Neural progenitor cell (in vitro differentiated cells): ENCODE measurements at regions not wholly inside any gene's neighbourhood (a gene's known extent, or its start where the extent isn't known, plus 50 kb on each side); places are given as distances from the start of the nearest gene placed in this dataset.

Source experiments
- CTCF ChIP-seq: fragments of 200-600 bp; sonication (generic); IDR thresholded peaks from 2 replicates; pipeline ENCODE4 v1.5.1; 2017; ENCODE audit warnings: antibody characterized with exemption, mild to moderate bottlenecking
- EZH2 ChIP-seq: fragments of 200-600 bp; sonication (generic); IDR thresholded peaks from 2 replicates; pipeline ENCODE4 v1.6.1; 2017; ENCODE audit warnings: antibody characterized with exemption, mild to moderate bottlenecking, moderate library complexity
- EZH2phosphoT487 ChIP-seq: fragments of 200-600 bp; sonication (generic); IDR thresholded peaks from 2 replicates; pipeline ENCODE4 v1.6.1; 2017; ENCODE audit warnings: antibody characterized with exemption

- TF ChIP-seq CTCF (no peak), EZH2phosphoT487 (no peak), EZH2 (no peak)
Observed at GRCh38 chr4:131296192-131296591, 1852.9 kb upstream of the PCDH10 start.
